Fibroblast of lung (primary cell): ENCODE measurements at regions not wholly inside any gene's neighbourhood (a gene's known extent, or its start where the extent isn't known, plus 50 kb on each side); places are given as distances from the start of the nearest gene placed in this dataset.

Experiments used
- DNase-seq, 2 donors: peaks; one replicate each; pipeline versions ENCODE4 v3.0.0 to v3.0.0-alpha.2; 2010; ENCODE audit warnings: low read depth in 2 of 2
- H2AFZ ChIP-seq: 2 replicates; pipeline ENCODE4 v1.5.1; 2012; ENCODE audit warnings: low read length, control low read depth, inconsistent platforms
- H3K27ac ChIP-seq: 2 replicates; pipeline ENCODE4 v1.5.1; 2011; ENCODE audit warnings: low read length, control low read depth; ENCODE audit not compliant: insufficient read depth
- H3K27me3 ChIP-seq: 2 replicates; pipeline ENCODE4 v1.5.1; 2011; ENCODE audit warnings: mild to moderate bottlenecking, low read length; ENCODE audit not compliant: control insufficient read depth, insufficient read depth
- H3K36me3 ChIP-seq: 2 replicates; pipeline ENCODE4 v1.5.1; 2011; ENCODE audit warnings: low read length; ENCODE audit not compliant: control insufficient read depth, insufficient read depth
- H3K4me1 ChIP-seq: 2 replicates; pipeline ENCODE4 v1.5.1; 2011; ENCODE audit warnings: low read length; ENCODE audit not compliant: control insufficient read depth, insufficient read depth; ENCODE audit errors: extremely low read depth
- H3K4me2 ChIP-seq: 2 replicates; pipeline ENCODE4 v1.5.1; 2011; ENCODE audit warnings: low read length, control low read depth; ENCODE audit not compliant: insufficient read depth; ENCODE audit errors: extremely low read depth
- H3K4me3 ChIP-seq, 4 experiments: fragments of 200-600 bp in 1 of 4; sonication (generic) in 1 of 4; replicated peaks in 1 of 4; 2 replicates each; pipeline ENCODE4 v1.5.1; 2011 to 2016; ENCODE audit warnings: low read length in 4 of 4, low read depth in 3 of 4, mild to moderate bottlenecking in 3 of 4, control low read depth in 2 of 4, inconsistent platforms in 1 of 4, mixed read lengths in 1 of 4; ENCODE audit not compliant: insufficient read depth in 1 of 4; ENCODE audit errors: control extremely low read depth in 1 of 4
- H3K79me2 ChIP-seq: 2 replicates; pipeline ENCODE4 v1.5.1; 2012; ENCODE audit warnings: mild to moderate bottlenecking, low read length, inconsistent platforms; ENCODE audit not compliant: control insufficient read depth, insufficient read depth
- H3K9ac ChIP-seq: 2 replicates; pipeline ENCODE4 v1.5.1; 2011; ENCODE audit warnings: mild to moderate bottlenecking, low read length, control low read depth; ENCODE audit not compliant: insufficient read depth
- H3K9me3 ChIP-seq: 2 replicates; pipeline ENCODE4 v1.5.1; 2012; ENCODE audit warnings: low read depth, low read length; ENCODE audit not compliant: control insufficient read depth, insufficient read depth
- H4K20me1 ChIP-seq: 2 replicates; pipeline ENCODE4 v1.5.1; 2011; ENCODE audit warnings: low read length; ENCODE audit not compliant: control insufficient read depth, insufficient read depth; ENCODE audit errors: extremely low read depth
- CTCF ChIP-seq, 2 donors: IDR thresholded peaks in 1 of 2; conservative IDR thresholded peaks in 1 of 2; 1 replicate in 1 of 2; 2 replicates in 1 of 2; pipeline ENCODE4 v1.5.1; 2011 to 2012; ENCODE audit warnings: low read length in 2 of 2, control low read depth in 1 of 2, inconsistent platforms in 1 of 2, low read depth in 1 of 2, mild to moderate bottlenecking in 1 of 2
- EZH2 ChIP-seq: IDR thresholded peaks from 2 replicates; pipeline ENCODE4 v1.5.1; 2012; ENCODE audit warnings: low read length, control low read depth, mild to moderate bottlenecking; ENCODE audit errors: missing control alignments

GRCh38 chrY:13040232-13040631 lies 135.6 kb downstream of the DDX3Y start:
- Histone ChIP-seq H3K79me2 (no peaks in the 10 kb centered on the region), H3K27me3 (no peaks in the 10 kb centered on the region), H3K4me1 (no peaks in the 10 kb centered on the region), H3K4me2 (no peak overlapping the region), H2AFZ (no peak overlapping the region), H3K36me3 (no peaks in the 10 kb centered on the region), H3K9me3 (no peaks in the 10 kb centered on the region), H4K20me1 (no peaks in the 10 kb centered on the region), H3K4me3 (no peak overlapping the region), H3K27ac (no peak overlapping the region), H3K9ac (no peak overlapping the region)
- no peak for DNase-seq
- no peak for TF ChIP-seq EZH2
- no peak for TF ChIP-seq CTCF (conservative IDR thresholded peaks at IDR 0.05 in 1 of 2, IDR thresholded peaks at IDR 0.05 in 1 of 2; ENCODE audit: low read depth in 1 of 2, low read length in 2 of 2)

GRCh38 chrY:13053501-13053900 lies 148.8 kb downstream of the DDX3Y start:
- Histone ChIP-seq H3K4me1 (no peaks in the 10 kb centered on the region), H3K27ac (no peak overlapping the region), H3K9ac (no peak overlapping the region), H4K20me1 (no peaks in the 10 kb centered on the region), H3K36me3 (no peaks in the 10 kb centered on the region), H3K79me2 (no peaks in the 10 kb centered on the region), H2AFZ (no peak overlapping the region), H3K4me3 (no peak overlapping the region), H3K4me2 (no peak overlapping the region), H3K27me3 (no peaks in the 10 kb centered on the region), H3K9me3 (no peaks in the 10 kb centered on the region)
- TF ChIP-seq CTCF (conservative IDR thresholded peaks at IDR 0.05 in 1 of 2, IDR thresholded peaks at IDR 0.05 in 1 of 2; ENCODE audit: low read depth in 1 of 2, low read length in 2 of 2), result no peak
- TF ChIP-seq EZH2, result no peak
- DNase-seq, result no peak

GRCh38 chrY:13066372-13066771 lies 161.7 kb downstream of the DDX3Y start:
- H3K36me3 ChIP-seq, result no peaks in the 10 kb centered on the region
- H3K27ac ChIP-seq, result no peak overlapping the region
- H3K9me3 ChIP-seq, result no peaks in the 10 kb centered on the region
- H3K9ac ChIP-seq, result no peak overlapping the region
- H3K4me2 ChIP-seq, result no peak overlapping the region
- H4K20me1 ChIP-seq, result no peaks in the 10 kb centered on the region
- H3K4me3 ChIP-seq, result no peak overlapping the region
- no peak for TF ChIP-seq CTCF (conservative IDR thresholded peaks at IDR 0.05 in 1 of 2, IDR thresholded peaks at IDR 0.05 in 1 of 2; ENCODE audit: low read depth in 1 of 2, low read length in 2 of 2)
- no peak for TF ChIP-seq EZH2
- no peak overlapping the region for H2AFZ ChIP-seq
- no peaks in the 10 kb centered on the region for H3K27me3 ChIP-seq
- H3K4me1 ChIP-seq, result no peaks in the 10 kb centered on the region
- H3K79me2 ChIP-seq, result no peaks in the 10 kb centered on the region
- DNase-seq, result no peak
